Adipocyte (in vitro differentiated cells): ENCODE measurements at regions not wholly inside any gene's neighbourhood (a gene's known extent, or its start where the extent isn't known, plus 50 kb on each side); places are given as distances from the start of the nearest gene placed in this dataset.

ENCODE experiments used
- DNase-seq: peaks from one replicate; pipeline ENCODE4 v3.0.0-alpha.2; 2015; ENCODE audit warnings: low read depth
- H3K27me3 ChIP-seq: replicated peaks from 2 replicates; pipeline ENCODE4 v1.7.0; 2013; ENCODE audit warnings: mild to moderate bottlenecking, low read length, moderate library complexity; ENCODE audit not compliant: control insufficient read depth, insufficient read depth
- H3K36me3 ChIP-seq: 2 replicates; pipeline ENCODE4 v1.7.0; 2013; ENCODE audit warnings: low read length, mild to moderate bottlenecking, moderate library complexity; ENCODE audit not compliant: control insufficient read depth, insufficient read depth, severe bottlenecking
- H3K4me1 ChIP-seq: 2 replicates; pipeline ENCODE4 v1.7.0; 2013; ENCODE audit warnings: mild to moderate bottlenecking, low read length, moderate library complexity; ENCODE audit not compliant: control insufficient read depth, insufficient read depth
- H3K4me3 ChIP-seq: 2 replicates; pipeline ENCODE4 v1.7.0; 2013; ENCODE audit warnings: mild to moderate bottlenecking, low read length, moderate library complexity
- H3K9ac ChIP-seq: 2 replicates; pipeline ENCODE4 v1.7.0; 2013; ENCODE audit warnings: mild to moderate bottlenecking, low read length, moderate library complexity
- H3K9me3 ChIP-seq: 2 replicates; pipeline ENCODE4 v1.7.0; 2013; ENCODE audit warnings: mild to moderate bottlenecking, low read length, moderate library complexity; ENCODE audit not compliant: control insufficient read depth

GRCh38 chr12:90295858-90296257 lies 587.2 kb upstream of the ATP2B1 start:
- Histone ChIP-seq H3K36me3 (no peaks in the 10 kb centered on the region), H3K27me3 (no peaks in the 10 kb centered on the region), H3K4me1 (peaks cover 25% of the 10 kb centered on the region), H3K9ac (no peak overlapping the region), H3K4me3 (no peak overlapping the region), H3K9me3 (no peaks in the 10 kb centered on the region)
- DNase-seq = no peak

- no peak for DNase-seq
- no peaks in the 10 kb centered on the region for H3K27me3 ChIP-seq
- no peaks in the 10 kb centered on the region for H3K4me1 ChIP-seq
- H3K4me3 ChIP-seq = no peak overlapping the region
- peaks cover 16% of the 10 kb centered on the region for H3K9me3 ChIP-seq
- H3K9ac ChIP-seq = no peak overlapping the region
- H3K36me3 ChIP-seq = no peaks in the 10 kb centered on the region
These were observed 583.5 kb upstream of the ATP2B1 start for GRCh38 chr12:90292183-90292582.

- Histone ChIP-seq H3K36me3 (no peaks in the 10 kb centered on the region), H3K4me3 (no peak overlapping the region), H3K9ac (no peak overlapping the region), H3K9me3 (peaks cover 19% of the 10 kb centered on the region), H3K4me1 (no peaks in the 10 kb centered on the region), H3K27me3 (no peaks in the 10 kb centered on the region)
- DNase-seq = no peak
These were observed 582.6 kb upstream of the ATP2B1 start for GRCh38 chr12:90290980-90291975.

GRCh38 chr12:90287585-90287984 lies 578.9 kb upstream of the ATP2B1 start:
- Histone ChIP-seq H3K4me1 (no peaks in the 10 kb centered on the region), H3K9ac (no peak overlapping the region), H3K4me3 (no peak overlapping the region), H3K9me3 (peaks cover 22% of the 10 kb centered on the region), H3K36me3 (no peaks in the 10 kb centered on the region), H3K27me3 (no peaks in the 10 kb centered on the region)
- no peak for DNase-seq

GRCh38 chr12:90281154-90281868 lies 572.7 kb upstream of the ATP2B1 start:
- no peak overlapping the region for H3K4me3 ChIP-seq
- H3K27me3 ChIP-seq = no peaks in the 10 kb centered on the region
- DNase-seq = no peak
- H3K9me3 ChIP-seq = peaks cover 7% of the 10 kb centered on the region
- no peak overlapping the region for H3K9ac ChIP-seq
- H3K4me1 ChIP-seq = peaks cover 4% of the 10 kb centered on the region
- no peaks in the 10 kb centered on the region for H3K36me3 ChIP-seq

- Histone ChIP-seq H3K4me3 (no peak overlapping the region), H3K4me1 (peaks cover 4% of the 10 kb centered on the region), H3K27me3 (no peaks in the 10 kb centered on the region), H3K9me3 (peaks cover 4% of the 10 kb centered on the region), H3K9ac (no peak overlapping the region), H3K36me3 (no peaks in the 10 kb centered on the region)
- no peak for DNase-seq
These were observed 572.0 kb upstream of the ATP2B1 start for GRCh38 chr12:90280564-90281058.

GRCh38 chr12:90280033-90280432 lies 571.4 kb upstream of the ATP2B1 start:
- Histone ChIP-seq H3K4me3 (no peak overlapping the region), H3K9ac (no peak overlapping the region)

GRCh38 chr12:90275088-90275487 lies 566.5 kb upstream of the ATP2B1 start:
- Histone ChIP-seq H3K4me1 (peaks cover 1% of the 10 kb centered on the region), H3K27me3 (no peaks in the 10 kb centered on the region), H3K36me3 (no peaks in the 10 kb centered on the region), H3K4me3 (no peak overlapping the region), H3K9me3 (no peaks in the 10 kb centered on the region), H3K9ac (no peak overlapping the region)
- no peak for DNase-seq

More at GRCh38 chr12:90280033-90280432, 571.4 kb upstream of the ATP2B1 start:
- Histone ChIP-seq H3K27me3 (no peaks in the 10 kb centered on the region), H3K4me1 (peaks cover 4% of the 10 kb centered on the region), H3K9me3 (peaks cover 4% of the 10 kb centered on the region), H3K36me3 (no peaks in the 10 kb centered on the region)
- peak; percentile 25 for DNase-seq

- Histone ChIP-seq H3K4me1 (no peaks in the 10 kb centered on the region), H3K27me3 (no peaks in the 10 kb centered on the region), H3K9me3 (no peaks in the 10 kb centered on the region), H3K4me3 (no peak overlapping the region), H3K36me3 (no peaks in the 10 kb centered on the region), H3K9ac (no peak overlapping the region)
- no peak for DNase-seq
These were observed 565.8 kb upstream of the ATP2B1 start for GRCh38 chr12:90274407-90274806.

- no peaks in the 10 kb centered on the region for H3K36me3 ChIP-seq
- no peak overlapping the region for H3K9ac ChIP-seq
- no peaks in the 10 kb centered on the region for H3K4me1 ChIP-seq
- no peaks in the 10 kb centered on the region for H3K27me3 ChIP-seq
- no peaks in the 10 kb centered on the region for H3K9me3 ChIP-seq
- H3K4me3 ChIP-seq = no peak overlapping the region
- no peak for DNase-seq
These were observed 559.9 kb upstream of the ATP2B1 start for GRCh38 chr12:90268574-90268973.

GRCh38 chr12:90262251-90262650 lies 553.6 kb upstream of the ATP2B1 start:
- peaks cover 4% of the 10 kb centered on the region for H3K4me1 ChIP-seq
- no peak overlapping the region for H3K9ac ChIP-seq
- no peaks in the 10 kb centered on the region for H3K9me3 ChIP-seq
- H3K36me3 ChIP-seq = no peaks in the 10 kb centered on the region
- H3K4me3 ChIP-seq = no peak overlapping the region
- no peaks in the 10 kb centered on the region for H3K27me3 ChIP-seq
- DNase-seq = peak; percentile 19
